ENCODE measurements at regions not wholly inside any gene's neighbourhood (a gene's known extent, or its start where the extent isn't known, plus 50 kb on each side); places are given as distances from the start of the nearest gene placed in this dataset.

- Histone ChIP-seq H3K36me3 (ENCODE audit: control insufficient read depth in 3 of 3, insufficient read depth in 3 of 3, low read length in 3 of 3) (no peaks in the 10 kb centered on the region), H3K27ac (ENCODE audit: low read depth, low read length) (no peak overlapping the region), H3K4me1 (ENCODE audit: control insufficient read depth in 3 of 3, insufficient read depth in 3 of 3, low read length in 3 of 3) (no peaks in the 10 kb centered on the region), H3K27me3 (ENCODE audit: control insufficient read depth in 3 of 3, insufficient read depth in 3 of 3, low read length in 3 of 3) (no peaks in the 10 kb centered on the region), H3K9me3 (ENCODE audit: control insufficient read depth in 3 of 3, low read length in 3 of 3) (peaks cover 0 to 5% (median 2%) of the 10 kb centered on the region in 3 donors), H3K9ac (ENCODE audit: low read depth in 1 of 3, low read length in 3 of 3) (no peak overlapping the region), H3K4me3 (ENCODE audit: low read length in 3 of 3) (no peak overlapping the region)
Observed at GRCh38 chr6:66897576-66897975, 1190.5 kb upstream of the EYS start.

DNA sequence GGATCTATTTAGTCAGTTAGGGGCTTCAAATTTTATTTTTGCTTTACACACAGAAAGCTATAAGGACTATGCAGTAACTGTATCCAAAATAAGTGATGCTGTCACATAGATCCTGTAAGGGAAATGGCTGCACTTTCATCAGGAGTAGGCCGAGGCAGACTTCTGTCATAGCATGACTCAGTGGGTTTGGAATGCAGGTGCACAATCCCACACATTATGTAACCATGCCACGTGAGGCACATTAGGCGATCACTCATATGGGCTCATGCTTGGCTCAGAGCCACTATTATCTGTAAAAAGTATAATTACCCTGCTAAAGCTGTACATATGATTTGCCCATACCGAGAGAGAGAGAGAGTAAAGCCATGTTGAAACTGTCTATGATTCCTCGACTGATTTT is 1189.4 kb upstream of the EYS start:
- no peak overlapping the region for H3K27ac ChIP-seq (ENCODE audit: low read depth, low read length)
- H3K4me3 ChIP-seq (ENCODE audit: low read length in 3 of 3) = no peak overlapping the region
- peaks cover 0 to 5% (median 2%) of the 10 kb centered on the region in 3 donors for H3K9me3 ChIP-seq (ENCODE audit: control insufficient read depth in 3 of 3, low read length in 3 of 3)
- H3K36me3 ChIP-seq (ENCODE audit: control insufficient read depth in 3 of 3, insufficient read depth in 3 of 3, low read length in 3 of 3) = no peaks in the 10 kb centered on the region
- H3K27me3 ChIP-seq (ENCODE audit: control insufficient read depth in 3 of 3, insufficient read depth in 3 of 3, low read length in 3 of 3) = no peaks in the 10 kb centered on the region
- H3K4me1 ChIP-seq (ENCODE audit: control insufficient read depth in 3 of 3, insufficient read depth in 3 of 3, low read length in 3 of 3) = no peaks in the 10 kb centered on the region
- no peak overlapping the region for H3K9ac ChIP-seq (ENCODE audit: low read depth in 1 of 3, low read length in 3 of 3)

DNA sequence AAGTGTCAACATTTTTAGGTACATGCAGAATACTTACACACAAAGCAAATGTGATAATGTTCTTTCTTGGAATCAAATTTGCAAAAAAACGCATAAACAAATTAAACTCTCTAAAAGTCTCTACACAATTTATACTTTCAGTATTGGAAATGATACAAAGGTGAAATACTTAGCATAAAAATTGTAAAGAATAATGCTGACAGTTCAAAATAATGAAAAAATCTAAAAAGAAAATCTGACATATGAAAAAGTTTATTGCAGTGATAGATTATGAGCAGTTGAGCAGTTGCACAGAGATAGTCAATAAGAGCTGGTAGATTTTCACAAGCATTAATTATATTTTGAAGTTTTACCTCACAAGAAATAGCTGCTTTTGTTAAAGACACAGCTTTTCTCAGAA is 1176.4 kb upstream of the EYS start:
- peaks cover 0 to 7% (median 3%) of the 10 kb centered on the region in 3 donors for H3K9me3 ChIP-seq (ENCODE audit: control insufficient read depth in 3 of 3, low read length in 3 of 3)

GRCh38 chr6:66866801-66867200 is 1159.8 kb upstream of the EYS start:
- no peak overlapping the region for H3K4me3 ChIP-seq (ENCODE audit: low read length in 3 of 3)
- no peak overlapping the region for H3K27ac ChIP-seq (ENCODE audit: low read depth, low read length)
- no peaks in the 10 kb centered on the region for H3K9me3 ChIP-seq (ENCODE audit: control insufficient read depth in 3 of 3, low read length in 3 of 3)
- no peaks in the 10 kb centered on the region for H3K27me3 ChIP-seq (ENCODE audit: control insufficient read depth in 3 of 3, insufficient read depth in 3 of 3, low read length in 3 of 3)
- no peaks in the 10 kb centered on the region for H3K4me1 ChIP-seq (ENCODE audit: control insufficient read depth in 3 of 3, insufficient read depth in 3 of 3, low read length in 3 of 3)
- no peaks in the 10 kb centered on the region for H3K36me3 ChIP-seq (ENCODE audit: control insufficient read depth in 3 of 3, insufficient read depth in 3 of 3, low read length in 3 of 3)
- H3K9ac ChIP-seq (ENCODE audit: low read depth in 1 of 3, low read length in 3 of 3) = no peak overlapping the region

More for the DNA sequence above, 1176.4 kb upstream of the EYS start:
- Histone ChIP-seq H3K4me3 (ENCODE audit: low read length in 3 of 3) (no peak overlapping the region), H3K36me3 (ENCODE audit: control insufficient read depth in 3 of 3, insufficient read depth in 3 of 3, low read length in 3 of 3) (no peaks in the 10 kb centered on the region), H3K9ac (ENCODE audit: low read depth in 1 of 3, low read length in 3 of 3) (no peak overlapping the region), H3K4me1 (ENCODE audit: control insufficient read depth in 3 of 3, insufficient read depth in 3 of 3, low read length in 3 of 3) (no peaks in the 10 kb centered on the region), H3K27ac (ENCODE audit: low read depth, low read length) (no peak overlapping the region), H3K27me3 (ENCODE audit: control insufficient read depth in 3 of 3, insufficient read depth in 3 of 3, low read length in 3 of 3) (no peaks in the 10 kb centered on the region)

DNA sequence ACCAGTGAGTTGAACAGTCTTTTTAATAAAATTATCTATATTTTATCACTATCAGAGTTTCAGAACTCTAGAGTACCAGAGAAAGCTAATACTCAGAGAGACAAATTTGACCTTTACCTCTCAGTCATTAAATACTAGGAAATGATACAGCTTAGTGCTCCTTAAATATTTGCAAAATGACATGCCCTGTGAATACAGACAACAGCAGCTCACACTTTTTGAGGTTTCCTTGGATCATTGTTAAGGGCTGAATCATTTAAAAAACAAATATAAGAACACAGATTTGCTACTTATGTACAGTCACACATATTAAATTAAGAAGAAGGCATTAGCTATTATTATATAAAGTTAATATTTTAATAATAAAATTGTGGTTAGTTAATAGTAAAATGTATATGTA is 1158.7 kb upstream of the EYS start:
- H3K9me3 ChIP-seq (ENCODE audit: control insufficient read depth in 3 of 3, low read length in 3 of 3) = no peaks in the 10 kb centered on the region
- H3K4me1 ChIP-seq (ENCODE audit: control insufficient read depth in 3 of 3, insufficient read depth in 3 of 3, low read length in 3 of 3) = no peaks in the 10 kb centered on the region
- no peak overlapping the region for H3K27ac ChIP-seq (ENCODE audit: low read depth, low read length)
- no peak overlapping the region for H3K9ac ChIP-seq (ENCODE audit: low read depth in 1 of 3, low read length in 3 of 3)
- H3K4me3 ChIP-seq (ENCODE audit: low read length in 3 of 3) = no peak overlapping the region
- H3K36me3 ChIP-seq (ENCODE audit: control insufficient read depth in 3 of 3, insufficient read depth in 3 of 3, low read length in 3 of 3) = no peaks in the 10 kb centered on the region
- no peaks in the 10 kb centered on the region for H3K27me3 ChIP-seq (ENCODE audit: control insufficient read depth in 3 of 3, insufficient read depth in 3 of 3, low read length in 3 of 3)

GRCh38 chr6:66861007-66861541 is 1154.0 kb upstream of the EYS start:
- Histone ChIP-seq H3K4me3 (ENCODE audit: low read length in 3 of 3) (no peak overlapping the region), H3K27ac (ENCODE audit: low read depth, low read length) (no peak overlapping the region), H3K36me3 (ENCODE audit: control insufficient read depth in 3 of 3, insufficient read depth in 3 of 3, low read length in 3 of 3) (no peaks in the 10 kb centered on the region)

DNA sequence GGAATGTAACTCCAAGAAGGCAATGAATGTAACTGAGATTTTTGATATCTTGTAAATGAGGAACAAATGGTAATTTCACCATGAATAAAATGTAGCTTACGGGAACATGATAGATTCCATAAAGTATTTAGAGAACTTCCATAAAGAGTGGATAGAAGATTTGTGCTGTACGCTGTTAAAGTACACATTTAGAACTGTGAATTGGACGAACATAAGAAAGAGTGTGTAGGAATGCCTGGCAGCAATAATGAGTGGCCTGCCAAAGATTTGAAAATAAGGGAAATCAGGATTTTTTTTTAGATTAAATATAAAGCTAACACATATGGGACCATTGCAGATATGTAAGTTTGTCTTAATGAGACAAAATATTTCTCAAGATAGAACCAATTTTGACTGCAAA is 1153.3 kb upstream of the EYS start:
- no peak overlapping the region for H3K9ac ChIP-seq (ENCODE audit: low read depth in 1 of 3, low read length in 3 of 3)
- no peaks in the 10 kb centered on the region for H3K27me3 ChIP-seq (ENCODE audit: control insufficient read depth in 3 of 3, insufficient read depth in 3 of 3, low read length in 3 of 3)
- H3K36me3 ChIP-seq (ENCODE audit: control insufficient read depth in 3 of 3, insufficient read depth in 3 of 3, low read length in 3 of 3) = no peaks in the 10 kb centered on the region
- H3K27ac ChIP-seq (ENCODE audit: low read depth, low read length) = no peak overlapping the region
- no peaks in the 10 kb centered on the region for H3K9me3 ChIP-seq (ENCODE audit: control insufficient read depth in 3 of 3, low read length in 3 of 3)
- H3K4me1 ChIP-seq (ENCODE audit: control insufficient read depth in 3 of 3, insufficient read depth in 3 of 3, low read length in 3 of 3) = no peaks in the 10 kb centered on the region
- H3K4me3 ChIP-seq (ENCODE audit: low read length in 3 of 3) = no peak overlapping the region

More at GRCh38 chr6:66861007-66861541, 1154.0 kb upstream of the EYS start:
- Histone ChIP-seq H3K4me1 (ENCODE audit: control insufficient read depth in 3 of 3, insufficient read depth in 3 of 3, low read length in 3 of 3) (no peaks in the 10 kb centered on the region), H3K9ac (ENCODE audit: low read depth in 1 of 3, low read length in 3 of 3) (no peak overlapping the region), H3K9me3 (ENCODE audit: control insufficient read depth in 3 of 3, low read length in 3 of 3) (no peaks in the 10 kb centered on the region), H3K27me3 (ENCODE audit: control insufficient read depth in 3 of 3, insufficient read depth in 3 of 3, low read length in 3 of 3) (no peaks in the 10 kb centered on the region)

GRCh38 chr6:66858196-66858595 is 1151.2 kb upstream of the EYS start:
- Histone ChIP-seq H3K4me3 (ENCODE audit: low read length in 3 of 3) (no peak overlapping the region), H3K36me3 (ENCODE audit: control insufficient read depth in 3 of 3, insufficient read depth in 3 of 3, low read length in 3 of 3) (no peaks in the 10 kb centered on the region), H3K27ac (ENCODE audit: low read depth, low read length) (no peak overlapping the region), H3K9ac (ENCODE audit: low read depth in 1 of 3, low read length in 3 of 3) (no peak overlapping the region), H3K27me3 (ENCODE audit: control insufficient read depth in 3 of 3, insufficient read depth in 3 of 3, low read length in 3 of 3) (no peaks in the 10 kb centered on the region), H3K9me3 (ENCODE audit: control insufficient read depth in 3 of 3, low read length in 3 of 3) (no peaks in the 10 kb centered on the region), H3K4me1 (ENCODE audit: control insufficient read depth in 3 of 3, insufficient read depth in 3 of 3, low read length in 3 of 3) (no peaks in the 10 kb centered on the region)

GRCh38 chr6:66854014-66854413 is 1147.0 kb upstream of the EYS start:
- H3K36me3 ChIP-seq (ENCODE audit: control insufficient read depth in 3 of 3, insufficient read depth in 3 of 3, low read length in 3 of 3) = no peaks in the 10 kb centered on the region
- H3K4me3 ChIP-seq (ENCODE audit: low read length in 3 of 3) = no peak overlapping the region
- H3K4me1 ChIP-seq (ENCODE audit: control insufficient read depth in 3 of 3, insufficient read depth in 3 of 3, low read length in 3 of 3) = no peaks in the 10 kb centered on the region
- H3K9ac ChIP-seq (ENCODE audit: low read depth in 1 of 3, low read length in 3 of 3) = no peak overlapping the region
- no peaks in the 10 kb centered on the region for H3K27me3 ChIP-seq (ENCODE audit: control insufficient read depth in 3 of 3, insufficient read depth in 3 of 3, low read length in 3 of 3)
- H3K27ac ChIP-seq (ENCODE audit: low read depth, low read length) = no peak overlapping the region
- no peaks in the 10 kb centered on the region for H3K9me3 ChIP-seq (ENCODE audit: control insufficient read depth in 3 of 3, low read length in 3 of 3)

DNA sequence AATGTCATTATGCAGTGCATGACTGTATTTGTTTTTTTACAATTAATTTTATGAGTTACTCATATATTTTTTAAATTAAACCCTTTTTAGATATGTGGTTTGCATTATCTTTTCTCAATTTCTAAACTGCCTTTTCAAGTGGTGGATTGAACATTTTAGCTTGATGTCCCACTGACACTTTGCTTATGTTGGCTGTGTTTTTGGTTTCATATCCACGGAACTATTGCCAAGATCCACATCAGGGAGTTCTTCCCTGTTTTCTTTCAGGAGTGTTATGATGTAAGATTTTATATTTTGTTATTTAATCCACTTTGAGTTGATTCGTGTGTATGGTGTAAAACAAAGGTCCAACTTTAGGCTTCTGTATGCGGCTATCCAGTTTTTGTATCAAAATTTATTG is 1144.9 kb upstream of the EYS start:
- H3K4me3 ChIP-seq (ENCODE audit: low read length in 3 of 3) = no peak overlapping the region

GRCh38 chr6:66849843-66850242 is 1142.8 kb upstream of the EYS start:
- no peak overlapping the region for H3K9ac ChIP-seq (ENCODE audit: low read depth in 1 of 3, low read length in 3 of 3)
- no peaks in the 10 kb centered on the region for H3K9me3 ChIP-seq (ENCODE audit: control insufficient read depth in 3 of 3, low read length in 3 of 3)
- H3K36me3 ChIP-seq (ENCODE audit: control insufficient read depth in 3 of 3, insufficient read depth in 3 of 3, low read length in 3 of 3) = no peaks in the 10 kb centered on the region
- H3K27ac ChIP-seq (ENCODE audit: low read depth, low read length) = no peak overlapping the region
- H3K4me3 ChIP-seq (ENCODE audit: low read length in 3 of 3) = no peak overlapping the region
- no peaks in the 10 kb centered on the region for H3K4me1 ChIP-seq (ENCODE audit: control insufficient read depth in 3 of 3, insufficient read depth in 3 of 3, low read length in 3 of 3)
- no peaks in the 10 kb centered on the region for H3K27me3 ChIP-seq (ENCODE audit: control insufficient read depth in 3 of 3, insufficient read depth in 3 of 3, low read length in 3 of 3)

More for the DNA sequence above, 1144.9 kb upstream of the EYS start:
- Histone ChIP-seq H3K36me3 (ENCODE audit: control insufficient read depth in 3 of 3, insufficient read depth in 3 of 3, low read length in 3 of 3) (no peaks in the 10 kb centered on the region), H3K9me3 (ENCODE audit: control insufficient read depth in 3 of 3, low read length in 3 of 3) (no peaks in the 10 kb centered on the region), H3K9ac (ENCODE audit: low read depth in 1 of 3, low read length in 3 of 3) (no peak overlapping the region), H3K4me1 (ENCODE audit: control insufficient read depth in 3 of 3, insufficient read depth in 3 of 3, low read length in 3 of 3) (no peaks in the 10 kb centered on the region), H3K27ac (ENCODE audit: low read depth, low read length) (no peak overlapping the region), H3K27me3 (ENCODE audit: control insufficient read depth in 3 of 3, insufficient read depth in 3 of 3, low read length in 3 of 3) (no peaks in the 10 kb centered on the region)
